ENCODE measurements at regions not wholly inside any gene's neighbourhood (a gene's known extent, or its start where the extent isn't known, plus 50 kb on each side); places are given as distances from the start of the nearest gene placed in this dataset.

DNA sequence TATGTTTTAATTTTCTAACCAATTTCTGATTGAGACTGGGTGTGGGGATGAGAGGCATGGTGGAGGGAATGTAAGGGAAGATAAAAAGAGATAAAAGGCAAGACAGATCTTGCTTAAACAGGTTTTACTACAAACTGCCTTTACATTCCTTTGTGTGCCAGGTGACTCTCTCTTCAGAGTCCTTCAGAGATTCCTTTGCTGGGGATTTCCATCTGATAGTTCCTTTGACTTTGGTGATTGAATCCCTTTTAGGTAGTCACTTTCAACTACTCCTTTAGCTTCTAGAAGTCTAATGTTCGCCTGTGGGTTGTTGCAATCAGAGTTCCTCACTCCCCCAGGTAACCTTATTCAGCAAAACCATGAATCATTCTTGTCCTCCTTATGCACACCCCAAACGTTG, 283.3 kb upstream of the MANEA start:
- DNase-seq = no peak
- Histone ChIP-seq H3K27me3 (ENCODE audit: control insufficient read depth, insufficient read depth, low read length) (no peaks in the 10 kb centered on the region), H3K36me3 (replicated peaks; ENCODE audit: control insufficient read depth, insufficient read depth, low read length) (no peaks in the 10 kb centered on the region), H3K4me3 (ENCODE audit: insufficient read depth, low read depth, low read length) (no peak overlapping the region)

DNA sequence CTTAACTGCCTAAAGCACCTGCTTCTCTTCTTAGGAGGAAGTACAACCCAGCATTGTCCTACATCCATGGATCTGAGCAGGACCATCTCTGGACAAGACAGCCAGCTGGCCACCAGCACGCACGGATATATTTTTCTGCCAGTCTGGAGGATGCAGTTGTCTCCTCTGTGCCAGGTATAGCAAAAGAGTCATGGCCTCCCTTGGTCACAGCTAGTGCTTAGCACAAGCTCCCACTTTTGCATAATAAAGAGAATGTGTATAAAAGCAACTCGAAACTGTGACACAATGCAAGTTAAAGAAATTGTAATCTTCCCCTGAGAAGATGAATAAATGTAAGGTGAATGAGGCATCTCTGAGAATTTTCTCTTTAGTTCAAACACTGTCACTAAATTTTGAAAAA, 267.8 kb upstream of the MANEA start:
- no peaks in the 10 kb centered on the region for H3K27me3 ChIP-seq (ENCODE audit: control insufficient read depth, insufficient read depth, low read length)
- no peak overlapping the region for H3K4me3 ChIP-seq (ENCODE audit: insufficient read depth, low read depth, low read length)
- DNase-seq = no peak
- H3K36me3 ChIP-seq (replicated peaks; ENCODE audit: control insufficient read depth, insufficient read depth, low read length) = no peaks in the 10 kb centered on the region

DNA sequence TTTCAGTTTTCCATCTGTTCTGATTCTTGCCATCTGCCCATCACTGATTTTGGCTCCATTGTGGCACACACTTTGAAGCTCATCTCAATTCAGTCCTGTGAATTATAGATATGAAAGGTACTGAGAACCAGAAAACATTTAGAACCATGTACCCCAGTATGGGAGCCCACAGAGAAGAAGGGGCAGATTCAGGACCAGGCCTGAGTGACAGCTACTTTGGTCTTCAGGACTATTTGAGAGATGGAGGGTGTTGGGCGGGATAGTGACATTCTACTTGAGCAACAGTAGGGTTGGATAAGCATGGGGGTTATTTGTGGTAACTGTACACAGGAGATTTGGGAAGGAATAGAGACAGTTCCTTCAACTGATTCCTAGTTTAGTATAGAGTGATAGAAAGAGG, 259.2 kb upstream of the MANEA start:
- DNase-seq = no peak
- Histone ChIP-seq H3K27me3 (ENCODE audit: control insufficient read depth, insufficient read depth, low read length) (no peaks in the 10 kb centered on the region), H3K36me3 (replicated peaks; ENCODE audit: control insufficient read depth, insufficient read depth, low read length) (no peaks in the 10 kb centered on the region), H3K4me3 (ENCODE audit: insufficient read depth, low read depth, low read length) (no peak overlapping the region)

DNA sequence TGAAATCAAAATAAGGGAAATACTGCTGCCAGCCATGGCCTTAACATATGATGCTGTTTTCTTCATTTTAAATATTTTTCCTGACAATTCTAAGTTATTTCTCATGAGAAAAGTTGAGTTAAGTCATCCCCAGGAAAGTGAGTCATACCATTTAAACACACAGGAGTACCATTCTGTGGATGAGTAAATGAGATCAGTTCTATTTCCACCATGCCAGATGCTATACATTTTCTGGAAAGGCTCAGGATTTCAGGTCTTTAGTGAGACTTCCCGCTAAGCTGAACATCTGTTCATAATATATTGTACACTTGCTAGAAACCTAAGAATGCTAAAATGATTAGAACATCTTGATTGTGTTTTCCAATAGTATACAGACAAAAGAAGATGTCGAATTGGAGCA, 256.2 kb upstream of the MANEA start:
- DNase-seq = no peak
- Histone ChIP-seq H3K36me3 (replicated peaks; ENCODE audit: control insufficient read depth, insufficient read depth, low read length) (no peaks in the 10 kb centered on the region), H3K4me3 (ENCODE audit: insufficient read depth, low read depth, low read length) (no peak overlapping the region)

DNA sequence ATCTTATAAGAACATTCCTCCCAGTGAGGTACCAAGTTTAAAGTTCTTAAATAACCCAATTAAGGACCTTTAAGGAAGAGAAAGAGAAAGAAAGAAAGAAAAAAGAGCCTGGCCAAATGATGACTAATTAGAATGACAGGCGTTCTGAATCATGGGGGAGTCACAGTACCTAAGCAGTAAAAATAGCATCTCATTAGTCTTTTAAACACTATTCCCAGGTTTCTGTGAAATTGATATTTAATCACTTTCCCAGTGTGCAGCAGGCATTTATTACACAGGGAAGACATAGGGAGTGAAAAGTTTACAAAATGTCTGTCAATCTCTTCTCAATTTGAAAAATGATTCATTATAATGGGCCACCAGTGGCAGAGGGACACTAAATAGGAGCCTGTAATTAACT, 251.4 kb upstream of the MANEA start:
- DNase-seq = no peak
- H3K36me3 ChIP-seq (replicated peaks; ENCODE audit: control insufficient read depth, insufficient read depth, low read length) = no peaks in the 10 kb centered on the region
- no peaks in the 10 kb centered on the region for H3K27me3 ChIP-seq (ENCODE audit: control insufficient read depth, insufficient read depth, low read length)
- H3K4me3 ChIP-seq (ENCODE audit: insufficient read depth, low read depth, low read length) = no peak overlapping the region

More for the DNA sequence above, 256.2 kb upstream of the MANEA start:
- H3K27me3 ChIP-seq (ENCODE audit: control insufficient read depth, insufficient read depth, low read length) = no peaks in the 10 kb centered on the region

DNA sequence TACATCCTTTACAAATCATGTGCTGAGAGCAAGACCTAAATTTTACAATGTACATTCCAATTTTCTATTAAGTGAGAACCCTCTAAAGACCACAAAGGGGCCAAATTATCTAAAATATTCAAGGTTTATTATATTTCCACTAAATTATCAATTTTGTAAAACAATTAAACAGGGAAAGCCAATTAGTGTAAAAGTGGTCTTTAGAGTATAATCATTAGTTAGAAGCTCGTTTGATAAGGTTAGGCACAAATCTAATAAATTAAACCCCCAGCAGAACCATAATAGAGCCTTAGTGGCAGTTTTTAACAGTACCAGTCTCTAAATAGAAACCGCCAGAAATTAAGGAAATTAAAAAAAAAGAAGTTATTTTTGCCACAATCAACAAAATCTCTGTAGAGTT, 249.1 kb upstream of the MANEA start:
- H3K36me3 ChIP-seq (replicated peaks; ENCODE audit: control insufficient read depth, insufficient read depth, low read length) = no peaks in the 10 kb centered on the region
- H3K4me3 ChIP-seq (ENCODE audit: insufficient read depth, low read depth, low read length) = no peak overlapping the region
- no peaks in the 10 kb centered on the region for H3K27me3 ChIP-seq (ENCODE audit: control insufficient read depth, insufficient read depth, low read length)
- no peak for DNase-seq

DNA sequence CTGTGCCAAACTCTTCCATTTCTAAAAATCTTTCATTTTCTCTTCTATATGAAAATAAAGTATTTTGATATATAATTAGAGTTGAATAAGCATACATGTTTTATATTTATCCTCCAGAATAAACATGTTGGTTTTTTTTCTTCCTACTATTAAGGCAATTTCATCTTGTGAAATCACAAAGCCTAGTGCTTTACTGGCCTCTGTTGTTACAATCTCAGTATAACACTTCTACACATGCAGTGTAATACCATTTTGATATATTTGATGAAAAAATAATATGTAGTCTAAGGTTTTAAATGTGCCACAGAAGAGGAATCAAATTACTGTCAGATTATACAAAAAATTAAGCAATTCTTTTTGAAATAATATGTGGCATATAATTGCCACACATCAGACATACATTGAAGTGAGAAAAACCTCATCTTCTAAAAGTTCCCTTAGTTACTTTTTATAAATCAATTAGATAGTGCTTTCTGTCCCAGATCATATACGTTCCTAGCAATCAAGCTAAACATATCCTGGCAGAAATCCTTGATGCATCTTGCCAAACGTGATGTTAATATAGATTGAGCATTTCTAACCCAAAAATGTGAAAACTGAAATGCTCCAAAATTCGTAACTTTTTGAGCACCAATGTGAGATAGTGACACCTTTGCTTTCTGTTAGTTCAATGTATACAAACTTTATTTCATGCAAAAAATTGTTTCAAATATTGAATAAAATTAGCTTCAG, 225.1 kb upstream of the MANEA start:
- no peak overlapping the region for H3K4me3 ChIP-seq (ENCODE audit: insufficient read depth, low read depth, low read length)
- DNase-seq = no peak
- H3K27me3 ChIP-seq (ENCODE audit: control insufficient read depth, insufficient read depth, low read length) = no peaks in the 10 kb centered on the region
- H3K36me3 ChIP-seq (replicated peaks; ENCODE audit: control insufficient read depth, insufficient read depth, low read length) = no peaks in the 10 kb centered on the region

DNA sequence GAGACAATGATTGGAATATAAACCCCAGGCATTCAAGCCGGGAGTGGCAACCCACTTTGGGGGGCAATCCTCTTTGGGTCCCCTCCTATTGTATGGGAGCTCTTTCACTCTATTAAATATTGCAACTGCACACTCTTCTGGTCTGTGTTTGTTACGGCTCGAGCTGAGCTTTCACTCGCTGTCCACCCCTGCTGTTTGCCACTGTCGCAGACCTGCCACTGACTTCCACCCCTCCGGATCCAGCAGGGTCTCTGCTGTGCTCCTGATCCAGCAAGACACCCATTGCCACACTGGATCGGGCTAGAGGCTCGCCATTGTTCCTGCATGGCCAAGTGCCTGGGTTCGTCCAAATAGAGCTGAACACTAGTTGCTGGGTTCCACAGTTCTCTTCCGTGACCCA, 222.8 kb upstream of the MANEA start:
- H3K27me3 ChIP-seq (ENCODE audit: control insufficient read depth, insufficient read depth, low read length) = no peaks in the 10 kb centered on the region
- H3K4me3 ChIP-seq (ENCODE audit: insufficient read depth, low read depth, low read length) = no peak overlapping the region
- no peaks in the 10 kb centered on the region for H3K36me3 ChIP-seq (replicated peaks; ENCODE audit: control insufficient read depth, insufficient read depth, low read length)
- no peak for DNase-seq

DNA sequence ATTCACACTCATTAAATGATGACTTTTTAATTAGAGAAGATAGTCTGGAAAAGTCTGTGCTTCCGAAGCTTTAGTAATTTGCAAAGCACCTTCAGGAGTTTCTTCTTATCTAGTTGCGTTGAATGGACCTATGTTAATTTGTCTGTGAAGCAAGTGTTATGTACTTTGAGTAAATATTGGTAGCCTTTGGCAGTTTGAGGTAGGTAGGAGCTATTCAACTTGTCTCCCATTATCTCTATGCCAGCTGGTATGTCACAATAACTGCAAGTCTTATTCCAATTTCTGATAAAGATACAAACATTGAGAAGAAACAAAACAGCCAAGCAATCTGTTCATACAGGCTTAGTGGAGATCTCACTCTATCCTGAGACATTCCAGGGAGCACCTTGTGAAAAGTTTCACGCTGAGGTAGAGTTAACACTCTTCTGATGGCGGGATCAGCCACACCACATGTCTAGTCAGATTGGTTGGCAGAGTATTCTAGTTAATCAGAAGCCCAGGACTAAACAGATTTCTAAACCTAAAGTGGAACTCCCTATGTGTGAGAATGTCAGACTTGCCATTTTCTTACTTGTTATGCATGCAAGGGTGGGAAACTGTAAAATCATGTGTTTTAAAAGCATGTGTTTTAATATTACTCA, 219.8 kb upstream of the MANEA start:
- no peak for DNase-seq
- Histone ChIP-seq H3K4me3 (ENCODE audit: insufficient read depth, low read depth, low read length) (no peak overlapping the region), H3K27me3 (ENCODE audit: control insufficient read depth, insufficient read depth, low read length) (no peaks in the 10 kb centered on the region), H3K36me3 (replicated peaks; ENCODE audit: control insufficient read depth, insufficient read depth, low read length) (no peaks in the 10 kb centered on the region)

DNA sequence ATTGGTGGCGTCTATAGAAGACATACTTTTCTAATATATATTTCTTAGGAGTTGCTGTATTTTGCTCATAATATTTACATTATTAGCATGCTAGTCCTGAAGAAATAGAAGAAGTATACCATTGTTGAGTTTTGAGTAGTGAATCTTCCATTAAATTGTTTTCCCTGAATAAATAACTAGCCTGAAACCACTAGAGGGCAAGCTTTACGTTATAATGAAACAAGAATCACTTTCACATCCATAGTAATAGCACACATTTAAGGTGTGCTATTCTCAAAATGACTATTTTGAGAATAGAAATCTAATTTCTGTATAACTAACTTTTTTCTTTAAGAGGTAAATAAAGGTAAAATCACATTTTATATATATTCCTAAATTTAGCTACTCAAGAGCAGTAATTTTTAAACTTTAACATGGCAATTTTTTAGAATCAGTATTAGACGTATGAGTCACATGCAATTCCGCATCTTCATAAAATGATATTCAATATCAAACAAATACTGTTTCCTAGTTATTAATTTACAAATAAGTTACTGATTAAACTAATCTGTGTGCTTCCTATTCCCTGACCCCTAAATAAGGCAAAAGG, 213.2 kb upstream of the MANEA start:
- H3K4me3 ChIP-seq (ENCODE audit: insufficient read depth, low read depth, low read length) = no peak overlapping the region
- H3K27me3 ChIP-seq (ENCODE audit: control insufficient read depth, insufficient read depth, low read length) = no peaks in the 10 kb centered on the region
- peak; percentile 2 for DNase-seq
- no peaks in the 10 kb centered on the region for H3K36me3 ChIP-seq (replicated peaks; ENCODE audit: control insufficient read depth, insufficient read depth, low read length)

DNA sequence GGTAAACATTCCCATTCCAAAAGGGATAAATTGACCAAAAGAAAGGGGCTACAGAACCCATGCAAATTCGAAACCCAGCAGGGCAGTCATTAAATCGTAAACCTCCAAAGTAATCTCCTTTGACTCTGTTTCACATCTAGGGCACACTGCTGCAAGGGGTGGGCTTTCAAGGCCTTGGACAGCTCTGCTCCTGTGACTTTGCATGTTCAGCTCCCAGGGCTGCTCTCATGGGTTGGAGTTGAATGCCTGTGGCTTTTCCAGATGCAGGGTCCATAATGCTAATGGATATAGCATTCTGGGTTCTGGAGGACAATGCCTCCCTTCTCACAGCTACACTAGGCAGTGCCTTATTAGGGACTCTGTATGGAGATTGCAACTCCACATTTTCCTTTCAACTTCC, 211.9 kb upstream of the MANEA start:
- no peak overlapping the region for H3K4me3 ChIP-seq (ENCODE audit: insufficient read depth, low read depth, low read length)
- no peaks in the 10 kb centered on the region for H3K36me3 ChIP-seq (replicated peaks; ENCODE audit: control insufficient read depth, insufficient read depth, low read length)
- DNase-seq = no peak
- no peaks in the 10 kb centered on the region for H3K27me3 ChIP-seq (ENCODE audit: control insufficient read depth, insufficient read depth, low read length)

DNA sequence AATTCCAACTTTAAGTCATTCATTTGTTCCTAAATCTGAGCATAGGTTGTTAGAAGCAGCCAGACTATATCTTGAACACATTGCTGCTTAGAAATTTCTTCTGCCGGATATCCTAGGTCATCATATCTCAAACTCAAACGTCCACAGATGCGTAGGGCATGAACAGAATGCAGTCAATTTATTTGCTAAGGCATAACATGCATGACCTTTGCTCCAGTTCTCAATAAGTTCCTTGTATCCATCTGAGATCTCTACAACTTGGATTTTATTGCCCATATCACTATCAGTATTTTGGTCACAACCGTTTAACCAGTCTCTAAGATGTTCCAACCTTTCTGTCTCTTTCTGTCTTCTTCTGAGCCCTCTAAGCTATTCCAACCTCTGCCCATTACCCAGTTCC, 210.9 kb upstream of the MANEA start:
- no peak for DNase-seq
- H3K27me3 ChIP-seq (ENCODE audit: control insufficient read depth, insufficient read depth, low read length) = no peaks in the 10 kb centered on the region
- no peak overlapping the region for H3K4me3 ChIP-seq (ENCODE audit: insufficient read depth, low read depth, low read length)
- no peaks in the 10 kb centered on the region for H3K36me3 ChIP-seq (replicated peaks; ENCODE audit: control insufficient read depth, insufficient read depth, low read length)

DNA sequence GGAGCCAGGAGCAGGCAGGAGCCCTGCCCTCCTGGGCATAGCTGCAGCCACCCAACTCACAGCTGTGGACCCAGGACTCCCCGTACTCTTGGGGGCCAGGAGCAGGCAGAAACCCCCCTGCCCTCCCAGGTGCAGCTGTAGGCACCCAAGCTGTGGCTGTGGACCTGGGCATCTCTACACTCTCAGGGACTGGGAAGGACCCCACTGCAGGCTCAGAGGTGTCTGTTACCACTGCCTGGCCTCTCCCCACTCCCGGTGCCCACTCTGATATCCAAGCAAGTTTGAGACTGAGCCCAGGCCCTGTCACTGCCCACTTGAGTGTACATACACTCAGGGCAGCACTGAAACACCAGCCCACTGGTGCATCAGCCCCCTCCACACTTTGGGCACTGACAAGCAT, 193.5 kb upstream of the MANEA start:
- Histone ChIP-seq H3K36me3 (replicated peaks; ENCODE audit: control insufficient read depth, insufficient read depth, low read length) (no peaks in the 10 kb centered on the region), H3K4me3 (ENCODE audit: insufficient read depth, low read depth, low read length) (no peak overlapping the region), H3K27me3 (ENCODE audit: control insufficient read depth, insufficient read depth, low read length) (no peaks in the 10 kb centered on the region)
- DNase-seq = no peak

DNA sequence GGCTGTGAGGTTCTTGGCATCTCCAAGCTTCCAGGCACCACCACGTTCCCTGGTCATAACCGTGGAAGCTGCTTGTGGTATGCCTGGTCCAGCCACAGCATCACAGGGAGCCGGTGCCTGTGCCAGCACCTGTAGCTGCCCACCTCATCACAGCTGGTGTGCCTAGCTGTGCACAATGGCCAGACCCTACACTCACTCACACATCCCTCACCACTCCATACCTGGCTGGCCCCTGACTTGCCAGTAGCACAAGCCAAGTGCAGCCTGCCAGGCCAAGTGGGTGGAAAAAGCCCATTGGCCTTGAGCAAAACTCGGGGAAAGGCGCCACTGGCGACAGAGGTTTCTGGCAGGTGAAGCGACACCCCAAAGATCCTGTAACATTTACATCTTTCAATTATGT, 192.3 kb upstream of the MANEA start:
- H3K36me3 ChIP-seq (replicated peaks; ENCODE audit: control insufficient read depth, insufficient read depth, low read length) = no peaks in the 10 kb centered on the region
- DNase-seq = no peak
- H3K4me3 ChIP-seq (ENCODE audit: insufficient read depth, low read depth, low read length) = no peak overlapping the region
- H3K27me3 ChIP-seq (ENCODE audit: control insufficient read depth, insufficient read depth, low read length) = no peaks in the 10 kb centered on the region

DNA sequence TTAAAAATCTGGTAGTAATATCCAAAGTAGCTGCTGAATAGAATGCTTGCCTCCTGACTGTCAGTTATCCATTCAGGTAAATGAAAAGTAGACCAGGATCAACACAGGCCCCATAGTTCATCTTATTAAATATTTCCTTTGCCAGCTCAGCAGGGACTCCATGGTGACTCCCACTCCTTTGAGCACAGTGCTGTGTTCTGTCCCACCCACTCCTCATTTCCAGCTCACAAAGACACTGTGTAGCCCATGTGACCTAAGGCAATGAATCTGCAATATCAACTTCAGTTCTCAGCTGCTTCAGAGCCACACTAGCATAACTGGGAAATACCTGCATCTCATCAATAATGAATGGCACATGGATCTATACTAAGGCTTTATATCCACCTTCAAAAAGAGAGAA, 189.5 kb upstream of the MANEA start:
- DNase-seq = no peak
- Histone ChIP-seq H3K27me3 (ENCODE audit: control insufficient read depth, insufficient read depth, low read length) (no peaks in the 10 kb centered on the region), H3K4me3 (ENCODE audit: insufficient read depth, low read depth, low read length) (no peak overlapping the region), H3K36me3 (replicated peaks; ENCODE audit: control insufficient read depth, insufficient read depth, low read length) (no peaks in the 10 kb centered on the region)

Measured in H7 (cell line).